Calu3 (cell line): ENCODE measurements at regions not wholly inside any gene's neighbourhood (a gene's known extent, or its start where the extent isn't known, plus 50 kb on each side); places are given as distances from the start of the nearest gene placed in this dataset.

ENCODE experiments used
- BruUV-seq: library from RNA; stranded (reverse); fragments of 400-500 nt; replicated peaks from 2 replicates; lab custom pipeline; 2021; lab: Mats Ljungman, UMichigan
- CTCF ChIA-PET: fragments of 300-600 bp; sonication (Branson Sonifier 250); formaldehyde crosslinking; loops from one replicate; lab custom pipeline; 2022; ENCODE audit warnings: antibody characterized with exemption; lab: Charles Lee
- DNase-seq: peaks from one replicate; pipeline ENCODE4 v3.0.0; 2022
- H3K27ac Mint-ChIP-seq: one replicate; pipeline ENCODE4 v1.8.0; 2022; ENCODE audit warnings: mixed read lengths; ENCODE audit not compliant: unreplicated experiment
- H3K27me3 Mint-ChIP-seq: one replicate; pipeline ENCODE4 v1.8.0; 2022; ENCODE audit warnings: mixed read lengths; ENCODE audit not compliant: unreplicated experiment
- H3K36me3 Mint-ChIP-seq: one replicate; pipeline ENCODE4 v1.8.0; 2022; ENCODE audit warnings: mild to moderate bottlenecking, moderate library complexity, mixed read lengths; ENCODE audit not compliant: insufficient read depth, unreplicated experiment
- H3K4me1 Mint-ChIP-seq: one replicate; pipeline ENCODE4 v1.8.0; 2022; ENCODE audit warnings: mild to moderate bottlenecking, low read depth, mixed read lengths; ENCODE audit not compliant: unreplicated experiment
- H3K4me3 Mint-ChIP-seq: one replicate; pipeline ENCODE4 v1.8.0; 2022; ENCODE audit warnings: mild to moderate bottlenecking, low read depth, moderate library complexity, mixed read lengths; ENCODE audit not compliant: unreplicated experiment
- H3K9me3 Mint-ChIP-seq: one replicate; pipeline ENCODE4 v1.8.0; 2022; ENCODE audit warnings: low read depth, mixed read lengths; ENCODE audit not compliant: unreplicated experiment
- CTCF ChIP-seq: fragments of 200-600 bp; IDR thresholded peaks from one replicate; pipeline ENCODE4 v1.8.0; 2022; ENCODE audit warnings: antibody characterized with exemption; ENCODE audit not compliant: unreplicated experiment
- intact Hi-C: fragments of 100-400 bp; cut with micrococcal nuclease; formaldehyde crosslinking; loops from one replicate; pipeline ENCODE4 v1.10.0; 2022; ENCODE audit not compliant: unreplicated experiment

DNA sequence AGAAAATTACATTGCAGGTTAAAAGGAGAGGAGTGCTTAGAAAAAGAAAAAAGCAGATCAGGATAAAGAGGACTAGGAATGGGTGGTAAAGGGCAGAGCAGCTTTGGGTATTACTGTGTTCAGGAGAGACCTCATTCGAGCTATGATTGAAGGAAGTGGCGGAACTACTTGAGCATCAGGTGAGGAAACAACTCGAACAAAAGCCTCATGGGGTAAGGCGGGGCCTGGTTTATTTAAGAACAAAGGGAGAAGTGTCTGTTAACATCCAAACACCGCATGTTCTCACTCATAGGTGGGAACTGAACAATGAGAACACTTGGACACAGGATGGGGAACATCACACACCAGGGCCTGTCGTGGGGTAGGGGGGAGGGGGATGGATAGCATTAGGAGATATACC is 444.6 kb upstream of the CCDC196 start:
- no peak for DNase-seq
- H3K27me3 Mint-ChIP-seq = peaks cover 16% of the 10 kb centered on the region
- no TSS peak for BruUV-seq
- H3K4me3 Mint-ChIP-seq = no peak overlapping the region
- CTCF ChIA-PET = no interaction called here
- peaks cover 3% of the 10 kb centered on the region for H3K9me3 Mint-ChIP-seq
- intact Hi-C loops = no loop called here
- H3K36me3 Mint-ChIP-seq = no peaks in the 10 kb centered on the region
- TF ChIP-seq CTCF = no peak
- no peak overlapping the region for H3K27ac Mint-ChIP-seq
- H3K4me1 Mint-ChIP-seq = peaks cover 9% of the 10 kb centered on the region

GRCh38 chr14:66043921-66044320 is 442.2 kb upstream of the CCDC196 start:
- no peak for TF ChIP-seq CTCF
- Mint-ChIP-seq H3K4me3 (no peak overlapping the region), H3K9me3 (peaks cover 3% of the 10 kb centered on the region), H3K27me3 (peaks cover 9% of the 10 kb centered on the region), H3K36me3 (no peaks in the 10 kb centered on the region), H3K27ac (no peak overlapping the region), H3K4me1 (no peaks in the 10 kb centered on the region)
- intact Hi-C loops = no loop called here
- DNase-seq = no peak
- no TSS peak for BruUV-seq
- CTCF ChIA-PET = no interaction called here

- Mint-ChIP-seq H3K9me3 (peaks cover 3% of the 10 kb centered on the region), H3K27me3 (peaks cover 22% of the 10 kb centered on the region), H3K27ac (no peak overlapping the region), H3K36me3 (no peaks in the 10 kb centered on the region), H3K4me3 (no peak overlapping the region), H3K4me1 (no peaks in the 10 kb centered on the region)
- DNase-seq = no peak
- no TSS peak for BruUV-seq
- intact Hi-C loops = no loop called here
- no peak for TF ChIP-seq CTCF
- CTCF ChIA-PET = no interaction called here
Measured at GRCh38 chr14:66045572-66046021, 440.6 kb upstream of the CCDC196 start.

DNA sequence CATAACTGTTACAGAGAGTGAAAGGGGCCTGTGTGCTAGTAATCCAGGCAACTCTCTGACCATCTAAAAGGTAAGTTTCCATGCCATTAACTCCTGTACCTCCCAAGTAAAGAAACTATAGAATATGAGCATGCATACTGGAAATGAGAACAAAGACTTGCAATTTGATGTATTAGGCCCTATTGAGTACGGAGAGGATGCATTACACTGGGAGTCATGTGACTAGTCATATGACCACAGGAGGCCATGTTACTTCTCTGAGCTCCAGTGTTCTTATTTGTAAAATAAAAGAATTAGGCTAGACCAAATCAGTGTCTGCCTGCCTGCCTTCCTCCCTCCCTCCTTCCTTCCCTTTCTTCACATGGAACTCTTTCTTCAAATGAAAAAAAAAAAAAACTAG is 440.1 kb upstream of the CCDC196 start:
- Mint-ChIP-seq H3K9me3 (peaks cover 3% of the 10 kb centered on the region), H3K4me3 (no peak overlapping the region), H3K36me3 (no peaks in the 10 kb centered on the region), H3K27ac (no peak overlapping the region), H3K4me1 (no peaks in the 10 kb centered on the region), H3K27me3 (peaks cover 22% of the 10 kb centered on the region)
- intact Hi-C loops = no loop called here
- no peak for DNase-seq
- BruUV-seq = no TSS peak
- CTCF ChIA-PET = no interaction called here
- TF ChIP-seq CTCF = no peak
